ENCODE measurements at regions not wholly inside any gene's neighbourhood (a gene's known extent, or its start where the extent isn't known, plus 50 kb on each side); places are given as distances from the start of the nearest gene placed in this dataset.

DNA sequence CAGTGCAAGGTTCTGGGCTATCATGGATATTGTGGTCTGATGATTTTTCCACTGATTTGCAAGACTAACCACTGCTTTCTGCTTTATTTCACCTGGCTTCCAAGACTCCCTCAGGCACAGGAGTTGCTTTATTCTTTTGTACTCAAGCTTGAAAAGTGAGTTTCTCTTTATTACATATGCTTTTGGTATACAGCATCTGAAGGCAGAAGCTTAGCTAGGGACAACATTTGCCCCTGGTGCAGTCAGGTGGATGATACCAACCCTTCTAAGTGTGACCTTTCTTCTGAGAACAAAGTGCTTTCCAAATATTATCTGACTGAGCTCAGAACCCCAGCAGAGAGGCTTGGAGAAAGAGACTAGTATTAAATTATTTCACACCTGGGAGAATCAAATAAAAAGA, 94.0 kb upstream of the PHACTR1 start:
- TF ChIP-seq, protein P1, sequence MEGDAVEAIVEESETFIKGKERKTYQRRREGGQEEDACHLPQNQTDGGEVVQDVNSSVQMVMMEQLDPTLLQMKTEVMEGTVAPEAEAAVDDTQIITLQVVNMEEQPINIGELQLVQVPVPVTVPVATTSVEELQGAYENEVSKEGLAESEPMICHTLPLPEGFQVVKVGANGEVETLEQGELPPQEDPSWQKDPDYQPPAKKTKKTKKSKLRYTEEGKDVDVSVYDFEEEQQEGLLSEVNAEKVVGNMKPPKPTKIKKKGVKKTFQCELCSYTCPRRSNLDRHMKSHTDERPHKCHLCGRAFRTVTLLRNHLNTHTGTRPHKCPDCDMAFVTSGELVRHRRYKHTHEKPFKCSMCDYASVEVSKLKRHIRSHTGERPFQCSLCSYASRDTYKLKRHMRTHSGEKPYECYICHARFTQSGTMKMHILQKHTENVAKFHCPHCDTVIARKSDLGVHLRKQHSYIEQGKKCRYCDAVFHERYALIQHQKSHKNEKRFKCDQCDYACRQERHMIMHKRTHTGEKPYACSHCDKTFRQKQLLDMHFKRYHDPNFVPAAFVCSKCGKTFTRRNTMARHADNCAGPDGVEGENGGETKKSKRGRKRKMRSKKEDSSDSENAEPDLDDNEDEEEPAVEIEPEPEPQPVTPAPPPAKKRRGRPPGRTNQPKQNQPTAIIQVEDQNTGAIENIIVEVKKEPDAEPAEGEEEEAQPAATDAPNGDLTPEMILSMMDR (IDR thresholded peaks at IDR 0.05; ENCODE audit: low read length): no peak
- no peak for TF ChIP-seq EZH2 (IDR thresholded peaks at IDR 0.05; ENCODE audit: borderline replicate concordance, low read length)
